CD4-positive, CD25-positive, alpha-beta regulatory T cell (primary cell): ENCODE measurements at regions not wholly inside any gene's neighbourhood (a gene's known extent, or its start where the extent isn't known, plus 50 kb on each side); places are given as distances from the start of the nearest gene placed in this dataset.
A peak's percentile ranks its signal among the peaks of the same experiment; 100 is the strongest.

Experiments
- ATAC-seq, 2 donors: fragments of 150-1000 bp; cut with Tn5 transposase; one replicate each; pipeline ENCODE4 v1.10.0; 2021; ENCODE audit warnings: low read depth in 2 of 2, moderate number of reproducible peaks in 2 of 2, moderate library complexity in 1 of 2
- DNase-seq, 3 donors: peaks; one replicate each; pipeline versions ENCODE4 v3.0.0 to v3.0.0-alpha.2; 2012 to 2022; ENCODE audit warnings: mixed read lengths in 1 of 3
- H3K27ac ChIP-seq: one replicate; pipeline ENCODE4 v1.7.0; 2013; ENCODE audit warnings: mild to moderate bottlenecking, low read length; ENCODE audit not compliant: insufficient read depth, poor library complexity, severe bottlenecking
- H3K27me3 ChIP-seq: one replicate; pipeline ENCODE4 v1.7.0; 2013; ENCODE audit warnings: low read length; ENCODE audit not compliant: control insufficient read depth, insufficient read depth
- H3K36me3 ChIP-seq: one replicate; pipeline ENCODE4 v1.7.0; 2013; ENCODE audit warnings: mild to moderate bottlenecking, low read length, moderate library complexity; ENCODE audit not compliant: control insufficient read depth, insufficient read depth
- H3K4me1 ChIP-seq: 2 replicates; pipeline ENCODE4 v1.7.0; 2013; ENCODE audit warnings: mild to moderate bottlenecking, low read length; ENCODE audit not compliant: insufficient read depth, control insufficient read depth, poor library complexity, severe bottlenecking
- H3K4me3 ChIP-seq: one replicate; pipeline ENCODE4 v1.7.0; 2013; ENCODE audit warnings: low read depth, mild to moderate bottlenecking, low read length, moderate library complexity
- H3K9me3 ChIP-seq, 2 experiments: 1 replicate in 1 of 2; 2 replicates in 1 of 2; pipeline ENCODE4 v1.7.0; 2013; ENCODE audit warnings: low read length in 2 of 2, mild to moderate bottlenecking in 1 of 2, moderate library complexity in 1 of 2; ENCODE audit not compliant: control insufficient read depth in 2 of 2
- H3K27ac Mint-ChIP-seq, 3 donors: one replicate each; pipeline ENCODE4 v1.8.0; 2020 to 2022; ENCODE audit warnings: mild to moderate bottlenecking in 3 of 3, mixed read lengths in 3 of 3, moderate library complexity in 2 of 3
- H3K27me3 Mint-ChIP-seq: one replicate; pipeline ENCODE4 v1.8.0; 2022; ENCODE audit warnings: mild to moderate bottlenecking, mixed read lengths
- H3K36me3 Mint-ChIP-seq: one replicate; pipeline ENCODE4 v1.8.0; 2020; ENCODE audit warnings: mixed read lengths
- H3K4me1 Mint-ChIP-seq, 4 donors: one replicate each; pipeline ENCODE4 v1.8.0; 2020 to 2022; ENCODE audit warnings: mixed read lengths in 4 of 4, mild to moderate bottlenecking in 1 of 4
- H3K4me3 Mint-ChIP-seq, 4 donors: one replicate each; pipeline ENCODE4 v1.8.0; 2020 to 2022; ENCODE audit warnings: mild to moderate bottlenecking in 4 of 4, mixed read lengths in 4 of 4, moderate library complexity in 3 of 4
- H3K9me3 Mint-ChIP-seq, 7 donors: one replicate each; pipeline ENCODE4 v1.8.0; 2020 to 2022; ENCODE audit warnings: mixed read lengths in 7 of 7, mild to moderate bottlenecking in 3 of 7, moderate library complexity in 2 of 7

- no peak overlapping the region for H3K27ac ChIP-seq
- ATAC-seq (no peak), DNase-seq (no peak)
- H3K9me3 ChIP-seq, result no peaks in the 10 kb centered on the region
- no peaks in the 10 kb centered on the region for H3K36me3 Mint-ChIP-seq
- no peaks in the 10 kb centered on the region for H3K4me1 Mint-ChIP-seq
- H3K27me3 ChIP-seq, result peaks cover 8% of the 10 kb centered on the region
- H3K4me3 ChIP-seq, result no peak overlapping the region
- no peak overlapping the region for H3K27ac Mint-ChIP-seq
- peaks cover 16% of the 10 kb centered on the region for H3K27me3 Mint-ChIP-seq
- H3K4me1 ChIP-seq, result no peaks in the 10 kb centered on the region
- H3K9me3 Mint-ChIP-seq, result peaks cover 0 to 2% (median 0%) of the 10 kb centered on the region in 7 donors
- H3K4me3 Mint-ChIP-seq, result no peak overlapping the region
- H3K36me3 ChIP-seq, result no peaks in the 10 kb centered on the region
Measured at GRCh38 chr11:112504056-112504455, 243.4 kb upstream of the PLET1 start.

DNA sequence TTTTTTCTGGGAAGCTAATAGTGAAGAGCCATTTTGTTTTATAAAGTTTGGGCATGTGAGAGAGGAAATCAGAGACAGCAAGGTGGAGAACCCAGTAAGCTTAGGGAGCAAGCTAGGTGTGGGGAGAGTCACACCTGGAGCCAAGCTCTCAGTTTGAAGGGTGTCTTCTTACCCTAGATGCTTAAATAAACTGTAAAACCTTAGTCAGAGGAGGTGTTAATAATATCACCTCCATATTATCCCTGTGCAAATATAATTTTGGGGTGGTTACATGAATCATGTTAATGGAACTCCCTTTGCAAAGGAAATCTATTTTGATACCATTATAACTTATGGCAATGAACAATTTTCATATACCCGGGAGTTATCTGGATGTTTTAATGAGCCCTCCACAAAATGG is 246.2 kb upstream of the PLET1 start:
- Mint-ChIP-seq H3K4me1 (no peaks in the 10 kb centered on the region), H3K4me3 (no peak overlapping the region), H3K27ac (no peak overlapping the region), H3K9me3 (peaks cover 0 to 2% (median 0%) of the 10 kb centered on the region in 7 donors), H3K36me3 (no peaks in the 10 kb centered on the region), H3K27me3 (peaks cover 8% of the 10 kb centered on the region)
- Histone ChIP-seq H3K27me3 (peaks cover 10% of the 10 kb centered on the region), H3K4me1 (no peaks in the 10 kb centered on the region), H3K27ac (no peak overlapping the region), H3K9me3 (no peaks in the 10 kb centered on the region), H3K4me3 (no peak overlapping the region), H3K36me3 (no peaks in the 10 kb centered on the region)
- no peak for DNase-seq
- ATAC-seq, result no peak

DNA sequence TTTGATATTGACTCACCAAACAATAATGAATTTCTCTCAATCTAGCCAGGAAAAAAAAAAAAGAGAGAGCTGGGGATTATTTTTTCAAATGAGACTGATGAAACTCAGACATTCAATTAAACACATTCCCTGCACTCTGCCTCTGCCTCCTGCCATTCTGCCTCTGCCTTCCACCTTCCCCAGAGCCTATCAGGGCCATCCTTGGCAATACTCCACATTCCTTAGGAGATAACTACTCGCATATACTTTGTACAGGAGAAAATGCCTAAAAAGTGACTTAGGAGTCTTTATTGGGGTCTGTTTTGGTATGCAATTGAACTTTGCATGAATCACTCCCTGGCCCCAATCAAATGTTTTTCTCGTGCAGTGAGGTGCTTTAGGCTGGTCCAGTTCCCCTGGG is 246.6 kb upstream of the PLET1 start:
- no peak overlapping the region for H3K27ac Mint-ChIP-seq
- peaks cover 10% of the 10 kb centered on the region for H3K27me3 ChIP-seq
- H3K36me3 Mint-ChIP-seq, result no peaks in the 10 kb centered on the region
- H3K27me3 Mint-ChIP-seq, result peaks cover 6% of the 10 kb centered on the region
- no peaks in the 10 kb centered on the region for H3K36me3 ChIP-seq
- no peak overlapping the region for H3K4me3 Mint-ChIP-seq
- H3K9me3 Mint-ChIP-seq, result peaks cover 0 to 2% (median 0%) of the 10 kb centered on the region in 7 donors
- no peaks in the 10 kb centered on the region for H3K4me1 Mint-ChIP-seq
- no peak overlapping the region for H3K27ac ChIP-seq
- no peaks in the 10 kb centered on the region for H3K4me1 ChIP-seq
- ATAC-seq (no peak), DNase-seq (no peak)
- no peak overlapping the region for H3K4me3 ChIP-seq
- no peaks in the 10 kb centered on the region for H3K9me3 ChIP-seq

DNA sequence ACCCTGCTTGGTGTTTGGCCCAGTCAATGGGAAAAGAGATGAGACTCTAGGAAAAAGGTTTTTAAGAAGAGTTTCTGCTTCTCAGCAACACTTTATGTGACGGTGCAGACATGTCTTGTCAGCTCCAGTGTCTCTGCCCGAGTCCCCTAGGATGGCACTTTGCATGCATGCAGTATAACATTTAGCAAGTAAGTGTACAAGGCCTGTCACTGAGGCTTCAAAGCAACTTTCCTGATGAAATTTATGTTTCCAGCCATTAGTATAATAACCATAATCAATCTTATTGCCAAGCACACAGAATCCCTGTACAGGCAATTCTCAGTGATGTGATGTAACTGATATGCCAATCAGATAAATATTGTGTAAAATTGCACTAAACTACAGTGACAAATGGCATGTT is 248.1 kb upstream of the PLET1 start:
- ATAC-seq (no peak), DNase-seq (no peak)
- Mint-ChIP-seq H3K4me1 (no peaks in the 10 kb centered on the region), H3K27me3 (peaks cover 5% of the 10 kb centered on the region), H3K27ac (no peak overlapping the region), H3K36me3 (no peaks in the 10 kb centered on the region), H3K9me3 (peaks cover 0 to 6% (median 0%) of the 10 kb centered on the region in 7 donors), H3K4me3 (no peak overlapping the region)
- no peak overlapping the region for H3K27ac ChIP-seq
- H3K4me1 ChIP-seq, result no peaks in the 10 kb centered on the region
- H3K9me3 ChIP-seq, result no peaks in the 10 kb centered on the region
- no peaks in the 10 kb centered on the region for H3K36me3 ChIP-seq
- peaks cover 10% of the 10 kb centered on the region for H3K27me3 ChIP-seq
- no peak overlapping the region for H3K4me3 ChIP-seq

DNA sequence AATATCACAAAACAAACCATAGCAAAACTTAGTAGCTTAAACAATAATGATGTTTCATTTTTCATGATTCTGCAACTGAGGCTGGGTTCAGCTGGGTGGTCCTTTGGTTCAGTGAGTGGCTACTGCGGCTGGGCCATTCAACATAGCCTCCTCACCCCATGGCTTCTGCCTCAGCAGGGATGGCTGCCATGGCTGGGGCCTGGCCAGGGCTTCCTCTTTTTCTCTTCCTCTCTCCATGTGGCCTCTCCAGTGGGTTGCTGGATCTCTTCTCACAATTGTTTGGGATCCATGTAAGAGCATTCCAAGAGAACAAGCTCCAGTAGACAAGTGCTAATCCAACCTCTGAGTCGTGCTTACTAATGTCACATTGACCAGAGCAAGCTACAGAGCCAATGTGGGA is 248.6 kb upstream of the PLET1 start:
- Histone ChIP-seq H3K27me3 (peaks cover 8% of the 10 kb centered on the region), H3K9me3 (no peaks in the 10 kb centered on the region), H3K4me3 (no peak overlapping the region), H3K4me1 (no peaks in the 10 kb centered on the region), H3K27ac (no peak overlapping the region), H3K36me3 (no peaks in the 10 kb centered on the region)
- ATAC-seq (no peak), DNase-seq (no peak)
- peaks cover 5% of the 10 kb centered on the region for H3K27me3 Mint-ChIP-seq
- H3K9me3 Mint-ChIP-seq, result peaks cover 0 to 7% (median 0%) of the 10 kb centered on the region in 7 donors
- no peaks in the 10 kb centered on the region for H3K36me3 Mint-ChIP-seq
- H3K4me3 Mint-ChIP-seq, result no peak overlapping the region
- peaks cover 0 to 1% (median 0%) of the 10 kb centered on the region in 4 donors for H3K4me1 Mint-ChIP-seq
- H3K27ac Mint-ChIP-seq, result no peak overlapping the region

- Mint-ChIP-seq H3K4me3 (no peak overlapping the region), H3K27ac (no peak overlapping the region), H3K4me1 (peaks cover 0 to 3% (median 0%) of the 10 kb centered on the region in 4 donors), H3K27me3 (peaks cover 5% of the 10 kb centered on the region), H3K9me3 (peaks cover 0 to 7% (median 0%) of the 10 kb centered on the region in 7 donors), H3K36me3 (no peaks in the 10 kb centered on the region)
- Histone ChIP-seq H3K27ac (no peak overlapping the region), H3K4me3 (no peak overlapping the region), H3K36me3 (no peaks in the 10 kb centered on the region), H3K4me1 (no peaks in the 10 kb centered on the region), H3K27me3 (peaks cover 2% of the 10 kb centered on the region), H3K9me3 (no peaks in the 10 kb centered on the region)
- no peak for ATAC-seq
- no peak for DNase-seq
Measured at GRCh38 chr11:112511271-112511670, 250.6 kb upstream of the PLET1 start.

DNA sequence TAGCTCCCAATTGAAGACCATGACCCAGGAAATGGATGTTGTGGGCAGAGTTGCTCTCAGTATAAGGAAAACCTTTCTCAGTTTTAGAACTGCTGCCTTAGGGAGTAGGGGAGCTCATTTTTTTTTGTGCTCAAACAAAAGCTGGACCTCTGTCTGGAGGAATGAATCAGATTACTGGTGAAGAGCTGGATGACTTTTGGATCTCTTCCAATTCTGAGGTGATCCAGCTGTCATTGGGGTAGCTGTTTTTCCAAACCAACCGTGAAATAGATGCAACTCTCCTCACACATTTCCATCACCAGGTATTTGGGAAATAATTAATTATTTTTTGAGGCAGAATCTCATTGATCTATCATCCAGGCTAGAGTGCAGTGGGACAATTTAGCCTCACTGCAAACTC is 251.3 kb upstream of the PLET1 start:
- Mint-ChIP-seq H3K4me3 (no peak overlapping the region), H3K9me3 (peaks cover 0 to 7% (median 0%) of the 10 kb centered on the region in 7 donors), H3K27me3 (peaks cover 9% of the 10 kb centered on the region), H3K4me1 (peaks cover 3 to 5% (median 4%) of the 10 kb centered on the region in 4 donors), H3K27ac (no peak overlapping the region), H3K36me3 (no peaks in the 10 kb centered on the region)
- Histone ChIP-seq H3K27ac (no peak overlapping the region), H3K9me3 (no peaks in the 10 kb centered on the region), H3K36me3 (no peaks in the 10 kb centered on the region), H3K4me1 (no peaks in the 10 kb centered on the region), H3K4me3 (no peak overlapping the region), H3K27me3 (peaks cover 1% of the 10 kb centered on the region)
- no peak for DNase-seq
- no peak for ATAC-seq

GRCh38 chr11:112513417-112513816 is 252.8 kb upstream of the PLET1 start:
- H3K4me1 ChIP-seq, result no peaks in the 10 kb centered on the region
- Mint-ChIP-seq H3K4me3 (no peak overlapping the region), H3K27me3 (peaks cover 9% of the 10 kb centered on the region), H3K27ac (peak overlapping the region in 1 of 3 donors; percentile 15), H3K9me3 (peaks cover 0 to 5% (median 0%) of the 10 kb centered on the region in 7 donors), H3K4me1 (peaks cover 3 to 9% (median 8%) of the 10 kb centered on the region in 4 donors), H3K36me3 (no peaks in the 10 kb centered on the region)
- peaks cover 1% of the 10 kb centered on the region for H3K27me3 ChIP-seq
- ATAC-seq, result no peak
- H3K4me3 ChIP-seq, result no peak overlapping the region
- no peaks in the 10 kb centered on the region for H3K9me3 ChIP-seq
- DNase-seq, result peak in 1 of 3 donors; percentile 7
- H3K27ac ChIP-seq, result no peak overlapping the region
- H3K36me3 ChIP-seq, result no peaks in the 10 kb centered on the region
